ENCODE measurements at regions not wholly inside any gene's neighbourhood (a gene's known extent, or its start where the extent isn't known, plus 50 kb on each side); places are given as distances from the start of the nearest gene placed in this dataset.
"Not testable (repeated sequence)": the region's sequence is repeated elsewhere in the genome, so short reads cannot be mapped to it uniquely, and the experiment has no call there.

DNA sequence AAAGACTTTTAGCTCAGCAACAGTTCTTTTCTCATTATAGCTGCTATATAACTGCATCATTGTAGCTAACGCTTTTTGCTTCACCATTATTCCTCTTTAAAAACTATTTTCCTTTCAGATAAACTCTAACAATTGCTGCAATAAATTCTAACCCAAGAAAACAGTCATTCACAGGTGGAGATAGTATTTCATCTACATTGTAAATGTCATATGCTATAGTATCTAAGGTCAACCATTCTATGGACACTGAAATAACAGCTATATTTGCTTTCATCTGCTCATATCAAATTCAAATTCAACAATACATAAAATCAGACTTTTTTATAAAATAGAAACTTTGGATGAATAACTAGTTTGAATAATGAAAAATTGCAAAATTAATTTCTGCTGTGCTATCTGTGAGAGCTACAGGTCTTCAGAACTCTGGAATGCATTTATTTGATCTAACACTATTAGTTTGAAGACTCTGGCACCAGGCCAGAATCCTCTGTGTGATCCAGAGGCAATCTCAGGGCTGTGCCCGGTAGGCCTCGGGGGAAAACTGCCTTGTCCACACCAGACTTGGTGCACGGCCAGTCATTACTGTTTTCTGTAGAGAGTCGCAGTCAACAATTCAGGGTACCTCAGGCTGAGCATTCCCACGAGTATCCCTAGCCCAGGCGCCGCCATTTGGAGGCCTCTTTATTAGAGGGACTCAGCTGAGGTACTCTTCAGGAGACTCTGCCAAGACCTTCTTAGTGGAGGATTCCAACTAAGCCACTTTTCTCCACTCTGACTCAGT, 332.4 kb downstream of the SLC7A11 start:
- no peak for DNase-seq (ENCODE audit: low spot score)
- TF ChIP-seq, protein P1, sequence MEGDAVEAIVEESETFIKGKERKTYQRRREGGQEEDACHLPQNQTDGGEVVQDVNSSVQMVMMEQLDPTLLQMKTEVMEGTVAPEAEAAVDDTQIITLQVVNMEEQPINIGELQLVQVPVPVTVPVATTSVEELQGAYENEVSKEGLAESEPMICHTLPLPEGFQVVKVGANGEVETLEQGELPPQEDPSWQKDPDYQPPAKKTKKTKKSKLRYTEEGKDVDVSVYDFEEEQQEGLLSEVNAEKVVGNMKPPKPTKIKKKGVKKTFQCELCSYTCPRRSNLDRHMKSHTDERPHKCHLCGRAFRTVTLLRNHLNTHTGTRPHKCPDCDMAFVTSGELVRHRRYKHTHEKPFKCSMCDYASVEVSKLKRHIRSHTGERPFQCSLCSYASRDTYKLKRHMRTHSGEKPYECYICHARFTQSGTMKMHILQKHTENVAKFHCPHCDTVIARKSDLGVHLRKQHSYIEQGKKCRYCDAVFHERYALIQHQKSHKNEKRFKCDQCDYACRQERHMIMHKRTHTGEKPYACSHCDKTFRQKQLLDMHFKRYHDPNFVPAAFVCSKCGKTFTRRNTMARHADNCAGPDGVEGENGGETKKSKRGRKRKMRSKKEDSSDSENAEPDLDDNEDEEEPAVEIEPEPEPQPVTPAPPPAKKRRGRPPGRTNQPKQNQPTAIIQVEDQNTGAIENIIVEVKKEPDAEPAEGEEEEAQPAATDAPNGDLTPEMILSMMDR (IDR thresholded peaks at IDR 0.05) = no peak

DNA sequence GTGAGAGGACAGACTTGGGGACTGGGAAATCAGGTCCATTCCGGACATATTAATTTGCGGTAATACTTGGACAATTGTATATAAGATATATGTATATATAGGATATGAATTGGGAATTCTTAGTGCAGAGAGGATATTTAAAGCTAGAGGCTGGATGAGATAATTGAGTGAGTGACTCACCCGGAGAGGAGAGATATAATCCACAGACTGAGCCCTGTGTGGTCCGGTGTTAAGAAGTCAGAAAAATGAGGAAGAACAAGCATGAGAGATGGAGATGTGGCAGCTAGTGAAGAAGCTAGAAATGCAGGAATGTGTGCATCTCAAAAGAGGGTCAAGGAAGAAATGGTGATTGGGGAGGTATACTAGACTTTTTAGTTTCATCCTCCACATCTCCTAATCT, 336.2 kb downstream of the SLC7A11 start:
- TF ChIP-seq, protein P1 (IDR thresholded peaks at IDR 0.05) = no peak
- DNase-seq (ENCODE audit: low spot score) = no peak
- no peak for ATAC-seq (ENCODE audit: low FRiP score)

More for the DNA sequence above, 332.4 kb downstream of the SLC7A11 start:
- no peak for ATAC-seq (ENCODE audit: low FRiP score)

DNA sequence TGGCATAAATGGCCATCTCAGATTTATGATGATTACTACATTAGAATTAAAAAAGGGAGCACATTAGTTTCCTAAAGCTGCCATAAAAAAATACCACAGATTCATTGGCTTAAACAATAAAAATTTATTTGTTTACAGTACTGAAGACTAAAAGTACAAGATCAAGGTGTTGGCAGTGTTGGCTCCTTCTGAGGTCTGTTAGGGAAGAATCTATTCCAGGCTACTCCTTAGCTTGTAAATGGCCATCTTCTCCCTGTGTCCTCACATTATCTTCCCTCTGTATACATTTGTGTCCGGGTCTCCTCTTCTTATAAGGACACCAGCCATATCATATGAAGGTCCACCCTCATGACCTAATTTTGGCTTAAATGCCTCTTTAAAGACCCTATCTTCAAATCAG, 341.0 kb downstream of the SLC7A11 start:
- ATAC-seq (ENCODE audit: low FRiP score) (no peak), DNase-seq (ENCODE audit: low spot score) (no peak)
- TF ChIP-seq, protein P1 (IDR thresholded peaks at IDR 0.05) = no peak

DNA sequence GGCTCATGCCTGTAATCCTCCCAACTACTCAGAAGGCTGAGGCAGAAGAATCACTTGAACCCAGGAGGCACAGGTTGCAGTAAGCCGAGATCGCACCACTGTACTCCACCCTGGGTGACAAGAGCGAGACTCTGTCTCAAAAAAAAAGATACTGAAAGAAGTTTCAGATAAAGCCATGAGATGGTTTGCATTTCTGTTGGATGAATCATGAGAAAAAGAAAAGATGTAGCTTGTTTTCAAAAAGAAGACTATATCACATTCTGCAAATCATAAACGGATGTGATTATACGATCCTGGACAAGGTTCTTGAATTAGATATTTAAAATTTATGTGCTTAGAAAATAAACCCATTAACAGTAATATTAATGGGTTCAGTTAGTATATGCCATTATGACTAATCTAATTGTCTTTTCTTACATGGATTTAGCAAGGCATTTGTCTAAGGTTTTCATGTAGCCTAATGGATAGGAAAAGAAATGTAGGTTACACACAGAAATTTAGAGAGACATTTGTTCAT, 345.9 kb downstream of the SLC7A11 start:
- ATAC-seq (ENCODE audit: low FRiP score) (no peak), DNase-seq (ENCODE audit: low spot score) (no peak)
- TF ChIP-seq, protein P1 (IDR thresholded peaks at IDR 0.05) = no peak

DNA sequence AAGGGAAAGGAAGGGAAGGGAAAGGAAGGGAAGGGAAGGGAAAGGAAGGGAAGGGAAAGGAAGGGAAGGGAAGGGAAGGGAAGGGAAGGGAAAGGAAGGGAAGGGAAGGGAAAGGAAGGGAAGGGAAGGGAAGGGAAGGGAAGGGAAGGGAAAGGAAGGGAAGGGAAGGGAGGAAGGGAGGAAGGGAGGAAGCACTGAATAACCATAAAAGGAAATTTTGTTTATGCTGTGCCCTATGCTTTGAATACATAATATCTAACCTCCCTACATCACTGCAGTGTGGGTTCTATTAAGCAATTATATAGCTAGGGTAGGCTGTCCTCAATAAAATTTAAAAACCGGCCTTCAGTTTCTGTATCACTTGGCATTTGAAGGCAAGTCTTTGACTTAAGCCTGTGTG, 346.6 kb downstream of the SLC7A11 start:
- not testable (repeated sequence) for ATAC-seq (ENCODE audit: low FRiP score); DNase-seq (ENCODE audit: low spot score)

DNA sequence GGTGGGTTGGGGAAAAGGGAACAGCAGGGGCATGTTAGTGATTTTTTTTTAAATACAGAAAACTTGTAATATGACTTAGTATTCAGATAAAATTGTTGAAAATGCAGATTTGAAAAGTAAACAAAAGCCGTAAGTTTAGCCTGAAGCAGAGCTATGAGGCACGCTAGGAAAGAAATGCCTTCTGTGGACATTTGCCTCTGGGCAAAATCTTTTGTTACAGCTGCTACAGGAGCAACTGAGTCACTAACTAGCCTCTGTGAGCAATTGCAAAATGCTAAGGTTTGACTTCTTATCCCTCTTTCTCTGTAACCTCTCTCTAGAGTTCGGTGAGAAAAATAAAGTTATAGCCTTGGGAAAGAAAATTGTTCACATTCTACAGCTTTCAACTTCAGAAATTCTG, 350.0 kb downstream of the SLC7A11 start:
- ATAC-seq (ENCODE audit: low FRiP score) (no peak), DNase-seq (ENCODE audit: low spot score) (no peak)
- TF ChIP-seq, protein P1 (IDR thresholded peaks at IDR 0.05) = no peak

DNA sequence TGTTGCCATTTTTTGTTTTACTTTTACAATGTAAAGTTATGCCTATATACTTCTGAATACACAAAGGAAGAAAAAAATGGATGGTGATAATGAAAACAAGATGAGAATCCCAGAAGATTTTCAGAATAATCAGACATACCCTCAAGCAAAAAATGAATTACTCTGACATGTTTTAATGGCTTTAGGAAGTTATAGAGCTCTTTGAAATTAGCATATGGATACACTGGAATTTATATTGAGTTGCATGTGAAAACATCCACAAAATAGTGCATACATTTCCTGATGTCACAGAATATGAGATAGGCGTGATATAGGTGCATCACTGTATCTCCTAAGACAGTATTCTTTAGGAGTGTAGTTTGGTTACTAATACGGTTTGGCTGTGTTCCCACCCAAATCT, 351.3 kb downstream of the SLC7A11 start:
- ATAC-seq (ENCODE audit: low FRiP score) (no peak), DNase-seq (ENCODE audit: low spot score) (no peak)
- TF ChIP-seq, protein P1 (IDR thresholded peaks at IDR 0.05) = no peak

Data from omental fat pad (tissue), 3 donors.